ENCODE measurements at regions not wholly inside any gene's neighbourhood (a gene's known extent, or its start where the extent isn't known, plus 50 kb on each side); places are given as distances from the start of the nearest gene placed in this dataset.
A peak's percentile ranks its signal among the peaks of the same experiment; 100 is the strongest.
"Not testable (repeated sequence)": the region's sequence is repeated elsewhere in the genome, so short reads cannot be mapped to it uniquely, and the experiment has no call there.

DNA sequence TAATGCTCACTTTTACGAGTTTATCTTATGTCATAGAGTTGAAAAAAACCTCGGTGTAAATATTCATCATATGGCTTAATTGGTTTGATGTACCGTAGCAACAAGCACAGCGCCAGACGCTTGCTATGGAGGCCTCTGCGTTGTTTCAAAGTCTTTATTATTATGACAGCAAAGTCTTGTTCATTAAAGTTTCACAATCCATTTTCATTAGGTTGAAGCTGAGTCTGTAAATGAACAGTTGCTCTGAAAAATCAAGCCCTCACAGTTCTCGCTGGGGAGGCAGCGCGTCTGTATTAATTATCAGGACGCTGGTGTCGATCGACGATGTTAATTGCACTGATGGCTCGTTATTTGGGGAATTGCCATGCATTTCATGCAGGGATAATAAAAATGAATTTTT, 185.6 kb downstream of the INSC start:
- no peak for DNase-seq

DNA sequence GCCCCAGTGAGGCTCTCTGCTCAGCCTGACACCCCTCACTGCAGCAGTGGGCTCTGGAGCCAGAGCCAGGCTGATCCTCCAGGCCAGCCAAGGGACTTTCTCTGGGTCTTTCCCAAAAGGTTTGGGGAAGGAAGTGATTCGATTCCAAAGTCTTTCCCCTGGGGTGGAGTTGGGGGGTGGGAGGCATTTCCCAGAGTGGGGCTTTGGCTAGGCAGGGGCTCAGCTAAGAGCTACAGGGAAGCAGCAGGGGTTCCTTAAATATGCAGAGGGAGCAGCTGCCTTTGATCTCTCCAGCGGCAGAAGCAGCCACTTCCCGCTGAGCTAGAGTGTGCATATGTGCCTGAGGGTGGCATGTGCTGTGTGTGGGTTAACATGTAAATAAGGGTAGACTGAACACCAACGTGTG, 192.9 kb downstream of the INSC start:
- peak in 1 of 6 experiments; percentile 9 for DNase-seq

DNA sequence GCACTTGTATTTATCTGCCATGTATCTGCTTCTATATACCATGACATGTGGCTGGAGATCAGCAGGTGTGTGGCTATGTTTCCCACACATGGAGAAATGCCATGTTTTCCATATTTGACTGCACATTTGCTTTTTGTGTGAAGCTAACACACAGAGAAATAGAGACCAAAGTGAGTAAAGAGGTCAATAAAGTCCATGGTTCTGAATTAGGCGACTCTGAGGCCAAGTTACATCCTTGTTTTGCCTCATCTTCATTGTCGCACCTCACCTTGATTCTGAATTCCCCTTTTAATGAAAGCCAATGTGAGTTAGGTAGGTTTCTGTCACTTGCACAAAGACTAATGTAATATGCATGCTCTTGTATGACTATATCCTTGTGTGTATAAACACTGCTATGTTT, 194.1 kb downstream of the INSC start:
- DNase-seq, result no peak

DNA sequence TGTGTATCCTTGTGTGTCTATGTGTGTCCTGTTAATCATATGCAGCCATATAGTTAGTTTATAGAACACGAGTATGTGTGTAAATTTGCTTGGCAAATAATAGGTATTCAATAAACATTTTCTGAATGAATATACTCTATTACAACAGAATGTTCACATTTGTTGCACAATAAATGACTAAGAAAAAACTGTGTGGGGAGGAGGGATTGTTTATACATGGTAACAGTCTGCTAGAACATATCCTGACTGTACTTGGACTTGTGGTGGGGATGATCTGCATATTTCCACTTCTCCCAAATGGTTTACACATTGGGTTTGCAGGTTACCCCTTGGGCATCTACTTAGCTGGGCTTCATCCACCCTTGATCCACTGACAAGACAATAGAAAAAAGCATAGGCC, 194.6 kb downstream of the INSC start:
- no peak for DNase-seq

DNA sequence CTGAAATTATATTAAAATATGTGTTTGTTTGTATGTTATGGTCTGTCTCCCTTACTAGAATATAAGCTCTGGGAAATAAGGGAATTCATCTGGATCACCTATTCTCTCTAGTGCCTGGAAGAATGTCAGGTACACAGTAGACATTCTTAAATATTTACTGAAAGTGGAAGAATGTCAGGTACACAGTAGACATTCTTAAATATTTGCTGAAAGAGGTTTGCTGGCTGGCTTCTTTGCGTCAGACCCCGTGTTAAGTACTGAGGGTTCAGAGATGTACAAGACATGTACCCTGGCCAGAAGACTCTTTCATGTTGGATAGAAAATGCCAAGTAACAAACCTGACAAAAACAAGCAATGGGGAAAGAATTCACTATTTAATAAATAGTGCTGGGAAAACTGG, 199.1 kb downstream of the INSC start:
- no peak for DNase-seq

DNA sequence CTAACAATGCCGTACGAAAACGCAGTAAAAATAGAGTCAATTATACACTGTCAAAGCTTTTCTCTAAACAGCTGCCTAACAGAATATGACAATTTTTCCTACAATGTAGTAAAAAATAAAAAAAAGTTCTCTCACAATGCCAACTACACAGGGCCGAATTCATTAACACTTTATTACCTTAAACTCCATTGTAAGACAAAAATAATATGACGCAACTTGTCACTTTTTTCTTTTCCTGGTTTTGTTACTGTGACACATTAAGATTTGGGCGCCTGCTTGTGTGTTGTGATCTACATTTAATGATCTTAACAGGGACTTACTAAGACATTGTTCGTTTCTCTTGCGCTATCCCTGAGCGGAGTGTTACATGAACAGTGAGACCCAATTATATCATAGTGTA, 204.1 kb downstream of the INSC start:
- no peak for DNase-seq

DNA sequence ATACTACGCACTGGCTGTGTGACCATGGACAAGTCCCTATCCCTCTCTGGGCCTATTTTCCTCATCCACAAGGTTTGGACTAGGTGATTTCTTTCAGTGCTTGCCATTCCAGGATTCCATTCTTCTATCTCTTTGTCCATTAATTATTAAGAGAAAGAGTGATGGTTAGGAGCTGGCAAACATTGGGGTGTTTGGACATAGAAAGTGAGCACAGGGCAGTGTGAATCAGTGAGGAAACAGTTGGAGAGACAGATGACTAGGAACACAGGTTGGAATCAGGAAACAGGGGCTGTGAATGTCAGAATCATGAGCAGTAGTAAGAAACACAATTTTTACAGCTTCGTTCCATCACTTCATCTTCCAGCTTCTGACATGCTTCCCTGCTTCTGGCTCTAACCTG, 211.8 kb downstream of the INSC start:
- DNase-seq, result no peak

DNA sequence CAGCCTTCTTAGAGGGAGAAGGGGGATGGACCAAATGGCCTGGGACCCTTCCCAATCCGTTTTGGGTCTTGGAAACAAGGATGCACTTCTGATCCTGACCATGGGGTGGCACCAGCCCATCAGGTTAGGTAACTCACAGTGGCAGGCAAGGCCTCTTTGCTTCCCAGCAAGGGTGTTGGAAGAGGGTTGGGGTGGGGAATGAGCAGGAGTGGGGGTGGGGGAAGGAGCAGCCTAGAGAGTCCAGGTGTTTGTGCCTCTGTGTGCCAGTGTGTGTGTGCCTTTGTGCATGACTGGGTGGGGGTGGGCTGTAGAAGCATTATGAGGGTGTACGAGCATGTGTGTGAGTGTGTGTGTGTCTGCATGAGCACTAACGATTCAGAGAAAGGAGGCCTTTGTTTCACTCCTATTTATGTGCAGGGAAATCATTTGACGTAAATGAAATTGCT, 213.1 kb downstream of the INSC start:
- DNase-seq, result no peak

DNA sequence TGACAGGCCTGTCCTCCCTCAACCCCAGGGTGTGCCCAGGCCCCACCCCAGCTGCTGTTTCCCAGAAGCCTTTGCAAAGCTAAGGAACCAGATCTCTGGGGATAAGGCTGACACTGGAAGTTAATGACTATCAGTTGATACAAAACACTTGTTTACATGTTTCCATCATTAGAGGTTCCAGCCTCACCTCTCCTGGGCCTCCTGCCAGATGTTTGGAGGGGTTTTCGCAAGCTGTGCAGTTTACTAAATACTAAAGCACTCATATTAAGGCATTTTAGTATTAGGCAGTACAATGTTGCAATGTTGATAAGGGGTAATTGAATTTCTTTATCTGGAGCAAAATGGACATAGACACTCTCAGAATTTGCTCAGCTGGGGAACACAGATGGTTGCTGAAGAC, 218.7 kb downstream of the INSC start:
- no peak for DNase-seq

DNA sequence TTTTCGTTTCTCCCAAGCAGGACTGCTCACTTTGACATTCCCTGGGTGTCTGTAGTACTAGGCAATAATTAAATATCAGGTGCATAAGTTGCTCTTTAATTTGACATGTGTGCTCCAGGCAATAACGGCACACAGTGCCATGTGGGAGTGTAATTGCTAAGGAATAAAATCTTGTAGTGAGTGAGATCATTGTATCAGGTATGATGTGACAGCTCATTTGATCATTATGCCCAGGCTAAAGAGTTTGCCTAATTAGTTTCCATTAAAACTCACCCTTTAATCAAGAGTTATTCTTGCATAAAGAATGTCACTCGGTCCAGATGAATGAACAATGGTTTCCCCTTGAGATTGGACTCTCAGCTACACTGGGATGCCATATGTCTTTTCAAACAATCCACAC, 220.0 kb downstream of the INSC start:
- DNase-seq, result no peak

DNA sequence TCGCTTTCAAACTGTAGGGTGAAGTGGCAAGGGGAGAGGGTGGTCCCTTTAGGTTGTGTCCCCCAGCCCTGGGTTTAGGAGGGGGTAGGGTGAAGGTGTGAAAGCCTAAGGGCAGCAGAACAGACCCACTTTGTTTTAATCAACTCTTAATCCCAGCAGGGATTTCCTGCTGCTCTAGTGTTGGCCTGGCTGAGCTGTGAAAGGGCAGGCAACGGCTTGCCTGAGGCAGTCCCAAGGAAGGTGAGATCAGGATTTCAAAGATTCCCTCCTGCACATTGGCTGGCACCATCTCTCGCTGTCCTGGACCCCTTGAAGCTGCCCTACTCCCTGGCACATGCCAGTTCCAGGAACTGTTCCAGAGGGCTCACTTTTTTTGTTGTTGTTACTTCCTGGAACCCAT, 221.3 kb downstream of the INSC start:
- no peak for DNase-seq

DNA sequence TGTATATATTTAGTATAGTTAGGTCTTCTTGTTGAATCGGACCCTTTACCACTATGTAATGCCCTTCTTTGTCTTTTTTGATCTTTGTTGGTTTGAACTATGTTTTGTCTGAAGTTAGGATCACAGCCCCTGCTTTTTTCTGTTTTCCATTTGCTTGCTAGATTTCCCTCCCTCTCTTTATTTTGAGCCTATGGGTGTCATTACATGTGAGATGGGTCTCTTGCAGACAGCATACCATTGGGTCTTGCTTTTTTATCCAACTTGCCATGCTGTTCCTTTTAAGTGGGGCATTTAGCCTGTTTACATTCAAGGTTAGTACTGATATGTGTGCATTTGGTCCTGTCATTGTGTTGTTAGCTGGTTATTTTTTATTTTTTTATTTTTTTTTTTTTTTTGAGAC, 224.6 kb downstream of the INSC start:
- DNase-seq, result no peak

DNA sequence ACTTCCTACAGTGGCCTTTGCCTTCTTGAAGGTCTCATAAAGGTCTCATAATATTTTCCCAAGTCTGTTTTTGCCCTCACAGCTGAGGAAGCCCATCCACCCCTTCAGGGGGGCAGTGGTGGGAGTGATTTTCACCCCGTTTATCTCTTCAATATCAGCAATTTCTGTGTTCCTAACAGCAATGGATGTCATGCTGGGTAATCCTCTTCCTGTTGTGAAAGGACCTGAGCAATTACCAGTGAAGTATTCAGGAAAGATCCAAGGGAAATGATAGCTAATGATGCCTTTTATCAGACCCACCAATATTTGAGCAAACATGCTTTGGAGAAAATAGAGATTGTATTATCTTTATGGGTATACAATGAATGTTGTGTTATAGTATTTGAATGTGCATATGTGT, 226.9 kb downstream of the INSC start:
- DNase-seq, result no peak

DNA sequence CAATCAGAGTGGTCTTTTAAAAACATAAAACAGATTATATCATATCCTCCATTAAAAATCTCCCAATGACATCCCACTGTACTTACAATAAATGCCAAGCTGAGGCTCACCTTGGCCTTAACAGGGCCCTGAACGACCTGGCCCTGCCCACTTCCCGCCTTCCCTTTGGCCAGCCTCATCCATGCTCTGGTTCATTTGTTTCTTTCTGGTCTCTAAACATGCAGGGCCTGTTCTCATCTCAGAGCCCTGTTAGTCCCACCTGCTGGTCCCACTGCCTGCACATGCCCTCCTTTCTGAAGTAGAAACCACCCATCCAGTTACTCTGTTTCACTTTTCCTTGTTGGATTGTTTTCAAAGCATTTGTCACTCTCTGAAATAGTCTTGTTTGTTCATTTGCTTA, 227.4 kb downstream of the INSC start:
- no peak for DNase-seq

DNA sequence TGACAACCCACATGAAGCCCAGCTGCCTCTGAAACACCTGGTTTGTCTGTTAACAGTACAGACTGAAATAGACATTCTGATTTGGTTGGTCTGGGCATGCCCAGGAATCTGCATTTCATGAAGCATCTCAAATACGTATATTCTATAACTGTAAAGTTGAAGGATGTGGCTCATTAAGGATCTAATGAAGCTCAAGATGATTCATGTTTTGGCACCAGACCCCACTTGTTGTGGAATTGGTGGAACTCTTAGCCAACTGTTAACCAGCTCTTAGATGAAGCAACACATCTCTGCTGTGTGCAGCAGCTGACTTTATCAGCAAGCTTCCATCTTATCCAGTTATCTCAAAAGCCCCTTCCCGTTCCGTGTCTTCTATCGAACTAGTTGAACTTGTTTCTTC, 232.2 kb downstream of the INSC start:
- DNase-seq, result no peak

DNA sequence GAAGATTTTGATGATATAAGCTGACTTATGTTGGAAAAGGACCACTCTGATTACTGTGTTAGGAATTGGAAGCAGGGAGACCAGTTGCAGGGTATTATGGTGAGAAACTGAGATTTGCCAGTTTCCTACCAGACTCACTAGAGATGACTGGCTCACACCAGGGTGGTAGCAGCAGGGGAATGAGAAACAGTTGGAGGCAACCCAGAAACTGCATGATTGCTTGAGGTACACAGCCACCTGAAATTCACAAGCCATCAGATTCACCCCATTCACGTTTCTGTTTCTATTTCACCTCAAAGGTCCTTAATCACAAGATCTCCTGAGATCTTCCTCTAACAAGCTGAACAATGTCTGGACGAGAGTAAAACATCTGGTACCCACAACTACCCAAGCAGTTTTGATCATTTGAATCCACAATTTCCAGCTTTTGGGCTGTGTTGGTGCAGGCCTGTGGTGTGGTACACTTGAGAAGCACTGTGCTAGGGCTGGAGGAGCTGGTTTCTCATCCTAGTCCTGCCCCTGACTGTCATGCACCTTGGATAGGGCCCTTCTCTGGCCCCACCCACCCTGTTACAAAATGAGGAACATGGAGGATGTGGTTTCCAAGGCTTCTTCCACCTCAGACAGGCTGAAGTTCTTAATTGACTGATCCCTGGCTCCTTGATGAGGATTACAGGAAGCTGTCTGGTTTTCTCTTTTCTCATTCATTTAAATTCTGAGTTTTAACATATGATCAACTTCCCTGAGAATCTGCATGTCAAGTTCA, 233.4 kb downstream of the INSC start:
- DNase-seq, result no peak

DNA sequence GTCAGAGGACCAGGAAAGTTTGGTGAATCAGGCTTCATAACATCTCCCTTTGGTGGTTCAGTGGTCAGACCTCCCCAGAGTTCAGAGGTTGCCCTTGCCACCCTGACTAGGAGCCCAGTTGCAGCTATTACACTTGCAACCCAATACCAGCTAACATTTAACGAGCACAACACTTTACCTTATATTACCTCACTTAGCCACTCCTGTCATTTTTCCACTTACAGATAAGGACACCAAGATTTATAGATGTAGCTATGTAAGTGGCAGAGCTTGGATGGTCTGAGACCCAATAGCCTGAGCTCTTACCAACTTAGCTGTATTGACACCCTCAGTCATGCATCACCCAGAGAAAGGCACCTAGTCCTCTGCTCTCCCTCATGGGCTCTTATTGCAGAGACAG, 234.7 kb downstream of the INSC start:
- no peak for DNase-seq

DNA sequence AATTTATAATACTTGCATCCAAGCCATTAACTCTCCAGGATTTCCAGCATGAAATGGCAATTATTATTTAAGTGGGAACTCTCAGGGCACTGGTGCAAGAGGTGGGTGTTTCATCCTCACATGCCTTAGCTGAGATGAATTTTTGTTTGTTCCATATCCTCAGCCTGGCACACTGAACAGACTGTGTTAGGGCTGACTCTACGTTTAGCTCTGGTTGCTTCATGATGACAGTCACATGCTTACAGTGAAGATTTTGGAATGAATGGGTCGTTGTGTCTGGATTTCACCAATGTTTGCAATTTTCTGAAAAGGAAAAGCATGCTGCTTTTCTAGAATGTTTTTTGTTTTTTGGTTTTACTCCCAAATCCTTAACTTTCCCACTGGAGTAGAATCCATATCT, 246.6 kb downstream of the INSC start:
- no peak for DNase-seq

DNA sequence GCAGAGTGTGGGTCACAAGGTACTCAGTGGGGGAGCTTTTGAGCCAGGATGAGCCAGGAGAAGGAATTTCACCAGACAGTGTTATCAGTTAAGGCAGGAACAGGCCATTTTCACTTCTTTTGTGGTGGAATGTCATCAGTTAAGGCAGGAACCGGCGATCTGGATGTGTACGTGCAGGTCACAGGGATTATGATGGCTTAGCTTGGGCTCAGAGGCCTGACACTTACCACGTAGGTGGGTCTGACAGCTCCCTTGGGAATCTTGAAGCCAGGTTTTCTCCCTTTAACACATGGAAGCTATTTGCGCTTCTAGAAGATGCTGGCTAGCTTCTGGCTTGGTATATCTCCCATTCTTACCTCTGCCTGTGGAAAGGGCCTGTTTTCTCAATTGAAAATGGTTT, 250.6 kb downstream of the INSC start:
- not testable (repeated sequence) for DNase-seq

DNA sequence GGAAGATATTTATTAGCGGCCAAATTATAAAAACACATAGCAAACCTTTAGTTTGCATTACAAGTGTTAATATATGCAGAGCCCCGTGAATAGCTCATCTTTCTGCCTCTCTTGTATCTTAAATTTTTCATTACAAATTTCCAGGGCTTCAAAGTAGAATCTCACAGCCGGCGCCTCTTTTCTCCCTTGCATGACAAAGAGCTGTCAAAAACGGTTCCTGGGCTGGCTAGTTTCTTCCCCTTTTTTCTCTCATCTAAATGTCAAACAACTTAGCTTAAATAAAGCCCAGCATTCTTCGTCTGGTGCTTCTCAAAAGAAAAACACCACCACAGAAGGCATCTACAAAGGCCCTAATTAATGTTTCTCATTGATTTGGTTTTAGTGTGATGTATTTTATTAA, 253.0 kb downstream of the INSC start:
- DNase-seq, result no peak

DNA sequence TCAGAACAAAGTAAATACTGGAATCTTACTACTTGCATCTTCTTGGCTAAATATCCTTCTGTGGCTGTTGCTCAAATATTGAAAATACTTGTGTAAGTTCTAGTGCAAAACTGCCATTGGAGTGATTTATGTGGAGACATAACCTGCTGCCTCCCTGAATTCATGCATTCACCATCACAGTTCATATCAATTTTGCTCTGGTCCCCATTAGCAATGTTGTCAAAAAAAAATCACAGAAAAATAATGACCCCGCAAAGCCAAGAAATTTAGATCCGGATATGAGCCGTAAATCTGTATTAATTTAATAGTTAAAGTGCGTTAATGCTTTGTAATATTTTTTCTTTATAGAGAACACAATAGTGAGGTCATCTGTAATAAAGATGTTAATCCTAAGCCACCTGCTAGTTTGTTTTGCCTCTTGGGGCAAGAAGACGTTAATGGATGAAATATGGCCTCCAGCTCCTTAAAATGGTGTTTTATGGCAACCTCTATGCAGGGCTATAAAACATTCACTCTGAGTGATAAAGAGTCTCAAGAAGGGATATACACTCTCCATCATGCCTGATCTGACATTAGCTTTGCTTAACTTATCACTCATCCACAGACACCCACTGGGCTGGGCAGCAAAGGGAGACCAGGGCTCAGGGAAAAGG, 255.9 kb downstream of the INSC start:
- DNase-seq, result no peak

DNA sequence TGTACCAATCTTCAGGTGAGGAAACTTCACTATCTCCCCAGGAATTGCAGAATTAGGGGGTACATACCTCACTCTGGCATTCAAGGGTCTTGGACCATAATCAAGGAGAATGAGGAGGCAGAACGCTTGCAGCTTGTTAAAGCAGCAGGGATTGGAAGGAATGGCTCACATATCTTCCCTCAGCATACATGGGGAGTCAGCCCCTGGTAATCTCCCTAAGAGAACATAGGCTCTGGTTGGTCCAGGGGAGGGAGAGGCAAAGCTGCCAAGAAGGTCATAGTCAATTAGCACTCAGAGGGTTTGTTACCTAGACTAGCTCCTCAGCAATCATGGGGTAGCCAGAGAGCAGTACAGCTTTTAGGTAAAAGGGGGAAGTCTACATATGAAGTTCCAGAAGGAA, 256.8 kb downstream of the INSC start:
- no peak for DNase-seq

DNA sequence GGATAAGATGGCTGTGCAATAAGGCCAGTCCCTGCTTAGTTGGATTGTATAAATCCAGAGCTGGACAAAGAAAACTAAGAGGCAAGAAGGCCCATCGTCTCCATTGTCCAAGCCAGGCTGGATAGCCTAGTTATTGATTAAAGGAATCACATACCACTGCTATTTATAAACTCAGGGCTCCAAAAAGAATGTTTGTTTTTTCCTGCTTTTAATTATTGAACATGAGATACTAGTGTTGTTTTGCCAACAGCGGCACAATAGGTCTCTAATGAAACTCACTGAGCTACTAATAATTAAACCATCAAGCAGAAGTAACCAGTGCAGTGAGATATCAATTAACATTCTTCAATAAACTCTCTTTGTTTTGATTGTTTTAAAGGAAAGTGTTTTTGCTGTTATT, 259.7 kb downstream of the INSC start:
- no peak for DNase-seq

DNA sequence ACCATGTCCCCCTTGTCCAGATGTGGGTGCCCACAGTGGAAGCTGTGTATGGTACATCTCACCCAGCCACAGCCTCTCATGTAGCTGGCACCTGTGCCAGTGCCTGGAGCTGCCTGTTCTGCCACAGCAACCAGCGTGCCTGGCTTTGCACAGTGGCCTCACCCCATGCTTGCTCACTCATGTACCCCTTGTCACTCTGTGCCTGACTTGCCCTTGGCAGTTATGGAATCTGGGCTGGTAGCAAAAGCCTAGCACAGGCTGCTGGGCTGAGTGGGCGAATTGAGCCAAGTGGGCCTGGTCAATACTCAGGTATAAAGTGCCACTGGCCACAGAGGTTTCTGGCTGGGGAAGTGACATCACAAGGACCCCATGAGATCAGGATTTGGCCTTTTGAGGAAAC, 264.2 kb downstream of the INSC start:
- no peak for DNase-seq

DNA sequence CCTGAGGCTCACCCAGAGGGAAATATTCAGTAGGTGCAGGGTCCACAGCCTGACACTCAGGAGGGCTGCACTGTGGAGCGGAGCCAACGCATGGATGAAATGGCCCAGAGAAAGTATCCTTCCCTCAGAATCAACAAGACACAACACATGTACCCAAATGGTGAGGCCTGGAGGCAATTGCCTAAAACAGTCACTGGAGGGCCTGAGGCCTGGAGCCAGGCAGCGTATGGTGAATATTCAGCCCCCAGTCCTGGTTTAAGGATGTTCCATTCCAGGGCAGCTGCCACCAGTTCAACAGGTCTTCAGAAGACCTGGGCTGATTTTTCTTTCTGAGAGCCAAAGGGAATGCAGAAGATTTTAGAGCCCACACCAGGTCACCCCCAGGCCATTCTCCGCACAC, 264.8 kb downstream of the INSC start:
- no peak for DNase-seq

Data from stimulated activated naive CD4-positive, alpha-beta T cell (primary cell).